Chondrocyte (in vitro differentiated cells): ENCODE measurements at regions not wholly inside any gene's neighbourhood (a gene's known extent, or its start where the extent isn't known, plus 50 kb on each side); places are given as distances from the start of the nearest gene placed in this dataset.

Source experiments
- DNase-seq: peaks from one replicate; pipeline ENCODE4 v3.0.0; 2021; ENCODE audit warnings: mixed read lengths, low spot score
- H3K27ac Mint-ChIP-seq: one replicate; pipeline ENCODE4 v1.8.0; 2021; ENCODE audit warnings: mild to moderate bottlenecking, moderate library complexity, mixed read lengths; ENCODE audit not compliant: unreplicated experiment
- H3K27me3 Mint-ChIP-seq: 2 replicates; pipeline ENCODE4 v1.8.0; 2021; ENCODE audit warnings: low read depth, mixed read lengths
- H3K36me3 Mint-ChIP-seq: 2 replicates; pipeline ENCODE4 v1.8.0; 2021; ENCODE audit warnings: low read depth, mixed read lengths
- H3K4me1 Mint-ChIP-seq: 2 replicates; pipeline ENCODE4 v1.8.0; 2021; ENCODE audit warnings: low read depth, mild to moderate bottlenecking, mixed read lengths
- H3K4me3 Mint-ChIP-seq: one replicate; pipeline ENCODE4 v1.8.0; 2021; ENCODE audit warnings: mild to moderate bottlenecking, moderate library complexity, mixed read lengths; ENCODE audit not compliant: unreplicated experiment
- H3K9me3 Mint-ChIP-seq: 2 replicates; pipeline ENCODE4 v1.8.0; 2021; ENCODE audit warnings: low read depth, mixed read lengths
- CTCF ChIP-seq: fragments of 200-600 bp; sonication (generic); IDR thresholded peaks from 2 replicates; pipeline ENCODE4 v1.5.0; 2021; ENCODE audit warnings: antibody characterized with exemption, mild to moderate bottlenecking, moderate library complexity

- Mint-ChIP-seq H3K36me3 (no peaks in the 10 kb centered on the region), H3K27me3 (no peaks in the 10 kb centered on the region), H3K4me3 (no peak overlapping the region), H3K4me1 (no peaks in the 10 kb centered on the region), H3K27ac (no peak overlapping the region), H3K9me3 (peaks cover 2% of the 10 kb centered on the region)
- DNase-seq, result no peak
- TF ChIP-seq CTCF, result no peak
These were observed 713.4 kb downstream of the EFNA5 start for GRCh38 chr5:106957336-106957735.

DNA sequence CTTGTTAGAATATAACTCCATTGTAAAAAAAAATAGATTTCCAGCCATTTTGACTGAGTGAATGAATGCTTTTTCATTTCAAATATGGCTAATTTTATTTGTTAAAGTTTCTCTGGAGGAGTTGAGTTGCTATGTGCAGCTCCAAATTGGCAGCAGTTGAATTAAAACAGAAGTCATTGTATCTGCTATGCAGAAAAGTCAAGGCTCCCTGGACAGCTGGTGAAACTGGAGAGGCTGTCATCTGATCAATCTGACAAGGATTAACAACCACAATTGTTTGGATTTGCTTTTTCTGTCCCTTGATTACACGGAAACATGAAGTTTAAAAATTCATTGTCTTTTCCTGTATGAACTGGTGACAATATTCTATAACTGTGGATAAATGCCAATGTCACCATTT, 713.9 kb downstream of the EFNA5 start:
- no peak for TF ChIP-seq CTCF
- no peaks in the 10 kb centered on the region for H3K36me3 Mint-ChIP-seq
- DNase-seq, result no peak

GRCh38 chr5:106956187-106956586, 714.5 kb downstream of the EFNA5 start:
- no peak for DNase-seq
- Mint-ChIP-seq H3K4me1 (no peaks in the 10 kb centered on the region), H3K4me3 (no peak overlapping the region), H3K9me3 (no peaks in the 10 kb centered on the region), H3K27ac (no peak overlapping the region), H3K27me3 (no peaks in the 10 kb centered on the region), H3K36me3 (no peaks in the 10 kb centered on the region)
- TF ChIP-seq CTCF, result no peak

More for the DNA sequence above, 713.9 kb downstream of the EFNA5 start:
- H3K4me3 Mint-ChIP-seq, result no peak overlapping the region
- no peak overlapping the region for H3K27ac Mint-ChIP-seq
- H3K9me3 Mint-ChIP-seq, result peaks cover under 1% of the 10 kb centered on the region
- no peaks in the 10 kb centered on the region for H3K27me3 Mint-ChIP-seq
- H3K4me1 Mint-ChIP-seq, result no peaks in the 10 kb centered on the region

- Mint-ChIP-seq H3K27ac (no peak overlapping the region), H3K36me3 (peaks cover 3% of the 10 kb centered on the region), H3K27me3 (no peaks in the 10 kb centered on the region), H3K4me3 (no peak overlapping the region), H3K9me3 (peaks cover 10% of the 10 kb centered on the region), H3K4me1 (peaks cover 11% of the 10 kb centered on the region)
- TF ChIP-seq CTCF, result no peak
- no peak for DNase-seq
These were observed 729.8 kb downstream of the EFNA5 start for GRCh38 chr5:106940986-106941385.

DNA sequence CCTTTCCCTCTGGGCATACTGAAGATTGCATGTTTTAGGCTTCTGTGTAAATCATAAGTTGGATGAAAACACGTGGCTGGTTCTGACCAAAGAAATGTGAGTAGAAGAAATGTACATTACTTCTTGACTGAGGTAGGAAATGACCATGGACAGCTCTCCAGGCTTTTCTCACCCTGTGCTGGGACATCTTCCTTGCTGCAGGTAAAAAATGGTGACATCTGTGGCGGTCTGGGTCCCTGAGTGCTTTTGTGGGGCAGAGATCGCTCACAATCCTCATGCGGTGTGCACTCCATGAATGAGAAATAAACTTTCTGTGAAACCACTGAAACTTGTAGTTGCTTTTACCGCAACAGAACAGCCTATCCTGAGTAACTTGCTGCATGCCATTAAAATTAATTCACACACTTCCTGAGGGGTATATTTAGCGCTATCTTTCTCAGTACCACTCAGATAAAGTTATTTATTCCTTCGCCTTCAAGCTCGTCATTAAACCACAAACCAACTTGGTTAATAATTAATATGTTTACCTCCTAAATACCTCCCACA, 730.4 kb downstream of the EFNA5 start:
- H3K27me3 Mint-ChIP-seq, result no peaks in the 10 kb centered on the region
- H3K9me3 Mint-ChIP-seq, result peaks cover 10% of the 10 kb centered on the region
- no peak for DNase-seq
- peaks cover 3% of the 10 kb centered on the region for H3K36me3 Mint-ChIP-seq
- peaks cover 11% of the 10 kb centered on the region for H3K4me1 Mint-ChIP-seq
- TF ChIP-seq CTCF, result no peak
- no peak overlapping the region for H3K27ac Mint-ChIP-seq
- no peak overlapping the region for H3K4me3 Mint-ChIP-seq
